GM23338 (cell line): ENCODE measurements at regions not wholly inside any gene's neighbourhood (a gene's known extent, or its start where the extent isn't known, plus 50 kb on each side); places are given as distances from the start of the nearest gene placed in this dataset.

ENCODE experiments used
- ATAC-seq: fragments of 200-7000 bp; cut with Tn5 transposase; 3 replicates; pipeline ENCODE4 v1.9.1; 2020
- DNase-seq: peaks from one replicate; pipeline ENCODE4 v3.0.0-alpha.2; 2015; ENCODE audit warnings: low spot score
- H2AFZ ChIP-seq: fragments of 200-600 bp; sonication (generic); 2 replicates; pipeline ENCODE4 v1.8.0; 2016; ENCODE audit warnings: antibody characterized with exemption, mild to moderate bottlenecking, moderate library complexity
- H3F3A ChIP-seq: fragments of 200-600 bp; sonication (generic); replicated peaks from 2 replicates; pipeline ENCODE4 v1.8.0; 2017; ENCODE audit warnings: antibody characterized with exemption, mixed run types, low read depth
- H3K27ac ChIP-seq: fragments of 200-600 bp; sonication (generic); 2 replicates; pipeline ENCODE4 v1.6.1; 2016; ENCODE audit warnings: low read depth
- H3K27me3 ChIP-seq: fragments of 200-600 bp; sonication (generic); 2 replicates; pipeline ENCODE4 v1.8.0; 2016; ENCODE audit warnings: mild to moderate bottlenecking, mixed run types, moderate library complexity; ENCODE audit not compliant: insufficient read depth
- H3K36me3 ChIP-seq: fragments of 200-600 bp; sonication (generic); 2 replicates; pipeline ENCODE4 v1.8.0; 2016; ENCODE audit warnings: mild to moderate bottlenecking; ENCODE audit not compliant: insufficient read depth
- H3K4me1 ChIP-seq: fragments of 200-600 bp; sonication (generic); 2 replicates; pipeline ENCODE4 v1.8.0; 2016; ENCODE audit warnings: mild to moderate bottlenecking, moderate library complexity; ENCODE audit not compliant: insufficient read depth
- H3K4me2 ChIP-seq: fragments of 200-600 bp; sonication (generic); 2 replicates; pipeline ENCODE4 v1.7.1; 2017; ENCODE audit warnings: mixed run types
- H3K4me3 ChIP-seq: fragments of 200-600 bp; sonication (generic); 2 replicates; pipeline ENCODE4 v1.6.1; 2016; ENCODE audit warnings: mixed run types
- H3K79me2 ChIP-seq: fragments of 200-600 bp; sonication (generic); replicated peaks from 2 replicates; pipeline ENCODE4 v1.8.0; 2017; ENCODE audit warnings: mild to moderate bottlenecking; ENCODE audit not compliant: insufficient read depth
- H3K9me2 ChIP-seq: fragments of 200-600 bp; sonication (generic); 2 replicates; pipeline ENCODE4 v1.8.0; 2017; ENCODE audit not compliant: insufficient read depth
- H4K20me1 ChIP-seq: fragments of 200-600 bp; sonication (generic); replicated peaks from 2 replicates; pipeline ENCODE4 v1.8.0; 2017; ENCODE audit warnings: mild to moderate bottlenecking; ENCODE audit not compliant: insufficient read depth
- H3K27ac Mint-ChIP-seq: 2 replicates; pipeline ENCODE4 v1.8.0; 2020; ENCODE audit warnings: inconsistent platforms, mild to moderate bottlenecking, moderate library complexity, mixed read lengths
- H3K27me3 Mint-ChIP-seq: 3 replicates; pipeline ENCODE4 v1.8.0; 2022; ENCODE audit warnings: low read depth, mild to moderate bottlenecking, moderate library complexity, mixed read lengths, inconsistent platforms; ENCODE audit not compliant: insufficient read depth, poor library complexity
- H3K36me3 Mint-ChIP-seq: 3 replicates; pipeline ENCODE4 v1.8.0; 2021; ENCODE audit warnings: low read depth, mild to moderate bottlenecking, inconsistent platforms, moderate library complexity, mixed read lengths
- H3K4me1 Mint-ChIP-seq: 3 replicates; pipeline ENCODE4 v1.8.0; 2020; ENCODE audit warnings: mild to moderate bottlenecking, inconsistent platforms, mixed read lengths
- H3K4me3 Mint-ChIP-seq: 3 replicates; pipeline ENCODE4 v1.8.0; 2021; ENCODE audit warnings: moderate library complexity, mild to moderate bottlenecking, inconsistent platforms, mixed read lengths
- H3K9me3 Mint-ChIP-seq: 3 replicates; pipeline ENCODE4 v1.8.0; 2020; ENCODE audit warnings: moderate library complexity, mild to moderate bottlenecking, inconsistent platforms, mixed read lengths
- CREB1 ChIP-seq: fragments of 250-450 bp; sonication (Bioruptor Pico); IDR thresholded peaks from 2 replicates; pipeline ENCODE4 v1.5.0; 2020; ENCODE audit warnings: low read depth, mild to moderate bottlenecking, moderate library complexity
- EZH2 ChIP-seq: fragments of 200-600 bp; sonication (generic); IDR thresholded peaks from one replicate; pipeline ENCODE4 v1.8.0; 2017; ENCODE audit warnings: antibody characterized with exemption, mild to moderate bottlenecking, low read depth; ENCODE audit not compliant: unreplicated experiment
- EZH2phosphoT487 ChIP-seq: fragments of 200-600 bp; sonication (generic); IDR thresholded peaks from one replicate; pipeline ENCODE4 v1.8.1; 2018; ENCODE audit warnings: antibody characterized with exemption; ENCODE audit not compliant: unreplicated experiment
- JUNB ChIP-seq: IDR thresholded peaks from one replicate; pipeline ENCODE4 v1.6.1; 2016; ENCODE audit warnings: antibody characterized with exemption; ENCODE audit not compliant: unreplicated experiment
- NANOG ChIP-seq: IDR thresholded peaks from 2 replicates; pipeline ENCODE4 v1.6.1; 2016; ENCODE audit warnings: antibody characterized with exemption, borderline replicate concordance
- STAT1 ChIP-seq: IDR thresholded peaks from one replicate; pipeline ENCODE4 v1.6.1; 2016; ENCODE audit warnings: antibody characterized with exemption; ENCODE audit not compliant: unreplicated experiment
- ZNF114 ChIP-seq: fragments of 250-450 bp; sonication (Bioruptor Pico); IDR thresholded peaks from 2 replicates; pipeline ENCODE4 v1.5.0; 2020; ENCODE audit warnings: mild to moderate bottlenecking, moderate library complexity
- ZNF331 ChIP-seq: fragments of 250-450 bp; sonication (Bioruptor Pico); IDR thresholded peaks from 2 replicates; pipeline ENCODE4 v1.5.0; 2020; ENCODE audit warnings: low read depth, mild to moderate bottlenecking, moderate library complexity
- TF ChIP-seq, protein P1 (sequence below): fragments of 250-450 bp; sonication (Bioruptor Pico); IDR thresholded peaks from 2 replicates; pipeline ENCODE4 v1.5.0; 2020; ENCODE audit warnings: mild to moderate bottlenecking, moderate library complexity
- TF ChIP-seq, protein P2 (sequence below), 2 experiments: fragments of 200-600 bp in 1 of 2; sonication (generic) in 1 of 2; conservative IDR thresholded peaks; 2 replicates each; pipeline versions ENCODE4 v1.5.1 to v1.6.1; 2016 to 2017; ENCODE audit warnings: antibody characterized with exemption in 2 of 2, low read depth in 2 of 2, mild to moderate bottlenecking in 2 of 2, moderate library complexity in 1 of 2

DNA sequence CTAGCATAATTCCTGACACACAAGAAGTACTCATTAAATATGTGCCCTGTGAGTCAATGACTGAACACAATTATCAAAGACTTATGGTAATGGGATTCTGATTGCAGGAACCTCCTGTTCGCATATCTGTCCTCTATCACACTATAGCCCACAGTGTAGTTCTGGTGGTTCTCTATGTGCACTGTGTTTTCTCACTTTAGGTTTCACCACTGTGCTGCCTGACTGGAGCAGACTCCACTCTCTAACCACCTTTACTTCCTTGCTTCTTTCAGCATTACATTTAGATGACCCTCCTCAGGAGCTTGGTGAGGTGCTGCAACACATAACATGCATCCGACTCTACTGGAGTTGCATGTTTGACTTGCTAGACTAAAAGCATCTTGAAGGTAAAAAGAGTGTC lies 777.1 kb downstream of the SQOR start:
- no peak overlapping the region for H3K27ac Mint-ChIP-seq
- no peak overlapping the region for H3K4me2 ChIP-seq
- no peaks in the 10 kb centered on the region for H3K36me3 Mint-ChIP-seq
- DNase-seq (no peak), ATAC-seq (no peak)
- H2AFZ ChIP-seq, result no peak overlapping the region
- peaks cover 4% of the 10 kb centered on the region; the same call in 1 of the 3 replicates for H3K4me1 Mint-ChIP-seq
- no peaks in the 10 kb centered on the region; the same call in 1 of the 2 replicates for H3K4me1 ChIP-seq
- peaks cover 42% of the 10 kb centered on the region for H3K9me3 Mint-ChIP-seq
- no peaks in the 10 kb centered on the region for H3K36me3 ChIP-seq
- H4K20me1 ChIP-seq, result no peaks in the 10 kb centered on the region
- no peak overlapping the region for H3K4me3 ChIP-seq
- H3K27me3 ChIP-seq, result no peaks in the 10 kb centered on the region
- peaks cover 6% of the 10 kb centered on the region; the same call in 1 of the 2 replicates for H3K9me2 ChIP-seq
- H3K27ac ChIP-seq, result no peak overlapping the region
- no peaks in the 10 kb centered on the region for H3K79me2 ChIP-seq
- H3K4me3 Mint-ChIP-seq, result no peak overlapping the region
- H3F3A ChIP-seq, result no peaks in the 10 kb centered on the region
- no peaks in the 10 kb centered on the region for H3K27me3 Mint-ChIP-seq
- TF ChIP-seq EZH2phosphoT487, result no peak
- TF ChIP-seq, protein P1, sequence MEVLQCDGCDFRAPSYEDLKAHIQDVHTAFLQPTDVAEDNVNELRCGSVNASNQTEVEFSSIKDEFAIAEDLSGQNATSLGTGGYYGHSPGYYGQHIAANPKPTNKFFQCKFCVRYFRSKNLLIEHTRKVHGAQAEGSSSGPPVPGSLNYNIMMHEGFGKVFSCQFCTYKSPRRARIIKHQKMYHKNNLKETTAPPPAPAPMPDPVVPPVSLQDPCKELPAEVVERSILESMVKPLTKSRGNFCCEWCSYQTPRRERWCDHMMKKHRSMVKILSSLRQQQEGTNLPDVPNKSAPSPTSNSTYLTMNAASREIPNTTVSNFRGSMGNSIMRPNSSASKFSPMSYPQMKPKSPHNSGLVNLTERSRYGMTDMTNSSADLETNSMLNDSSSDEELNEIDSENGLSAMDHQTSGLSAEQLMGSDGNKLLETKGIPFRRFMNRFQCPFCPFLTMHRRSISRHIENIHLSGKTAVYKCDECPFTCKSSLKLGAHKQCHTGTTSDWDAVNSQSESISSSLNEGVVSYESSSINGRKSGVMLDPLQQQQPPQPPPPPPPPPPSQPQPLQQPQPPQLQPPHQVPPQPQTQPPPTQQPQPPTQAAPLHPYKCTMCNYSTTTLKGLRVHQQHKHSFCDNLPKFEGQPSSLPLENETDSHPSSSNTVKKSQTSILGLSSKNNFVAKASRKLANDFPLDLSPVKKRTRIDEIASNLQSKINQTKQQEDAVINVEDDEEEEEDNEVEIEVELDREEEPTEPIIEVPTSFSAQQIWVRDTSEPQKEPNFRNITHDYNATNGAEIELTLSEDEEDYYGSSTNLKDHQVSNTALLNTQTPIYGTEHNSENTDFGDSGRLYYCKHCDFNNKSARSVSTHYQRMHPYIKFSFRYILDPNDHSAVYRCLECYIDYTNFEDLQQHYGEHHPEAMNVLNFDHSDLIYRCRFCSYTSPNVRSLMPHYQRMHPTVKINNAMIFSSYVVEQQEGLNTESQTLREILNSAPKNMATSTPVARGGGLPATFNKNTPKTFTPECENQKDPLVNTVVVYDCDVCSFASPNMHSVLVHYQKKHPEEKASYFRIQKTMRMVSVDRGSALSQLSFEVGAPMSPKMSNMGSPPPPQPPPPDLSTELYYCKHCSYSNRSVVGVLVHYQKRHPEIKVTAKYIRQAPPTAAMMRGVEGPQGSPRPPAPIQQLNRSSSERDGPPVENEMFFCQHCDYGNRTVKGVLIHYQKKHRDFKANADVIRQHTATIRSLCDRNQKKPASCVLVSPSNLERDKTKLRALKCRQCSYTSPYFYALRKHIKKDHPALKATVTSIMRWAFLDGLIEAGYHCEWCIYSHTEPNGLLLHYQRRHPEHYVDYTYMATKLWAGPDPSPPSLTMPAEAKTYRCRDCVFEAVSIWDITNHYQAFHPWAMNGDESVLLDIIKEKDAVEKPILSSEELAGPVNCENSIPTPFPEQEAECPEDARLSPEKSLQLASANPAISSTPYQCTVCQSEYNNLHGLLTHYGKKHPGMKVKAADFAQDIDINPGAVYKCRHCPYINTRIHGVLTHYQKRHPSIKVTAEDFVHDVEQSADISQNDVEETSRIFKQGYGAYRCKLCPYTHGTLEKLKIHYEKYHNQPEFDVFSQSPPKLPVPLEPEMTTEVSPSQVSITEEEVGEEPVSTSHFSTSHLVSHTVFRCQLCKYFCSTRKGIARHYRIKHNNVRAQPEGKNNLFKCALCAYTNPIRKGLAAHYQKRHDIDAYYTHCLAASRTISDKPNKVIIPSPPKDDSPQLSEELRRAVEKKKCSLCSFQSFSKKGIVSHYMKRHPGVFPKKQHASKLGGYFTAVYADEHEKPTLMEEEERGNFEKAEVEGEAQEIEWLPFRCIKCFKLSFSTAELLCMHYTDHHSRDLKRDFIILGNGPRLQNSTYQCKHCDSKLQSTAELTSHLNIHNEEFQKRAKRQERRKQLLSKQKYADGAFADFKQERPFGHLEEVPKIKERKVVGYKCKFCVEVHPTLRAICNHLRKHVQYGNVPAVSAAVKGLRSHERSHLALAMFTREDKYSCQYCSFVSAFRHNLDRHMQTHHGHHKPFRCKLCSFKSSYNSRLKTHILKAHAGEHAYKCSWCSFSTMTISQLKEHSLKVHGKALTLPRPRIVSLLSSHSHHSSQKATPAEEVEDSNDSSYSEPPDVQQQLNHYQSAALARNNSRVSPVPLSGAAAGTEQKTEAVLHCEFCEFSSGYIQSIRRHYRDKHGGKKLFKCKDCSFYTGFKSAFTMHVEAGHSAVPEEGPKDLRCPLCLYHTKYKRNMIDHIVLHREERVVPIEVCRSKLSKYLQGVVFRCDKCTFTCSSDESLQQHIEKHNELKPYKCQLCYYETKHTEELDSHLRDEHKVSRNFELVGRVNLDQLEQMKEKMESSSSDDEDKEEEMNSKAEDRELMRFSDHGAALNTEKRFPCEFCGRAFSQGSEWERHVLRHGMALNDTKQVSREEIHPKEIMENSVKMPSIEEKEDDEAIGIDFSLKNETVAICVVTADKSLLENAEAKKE (CRISPR knock-in tag), result no peak
- TF ChIP-seq JUNB, result no peak
- TF ChIP-seq NANOG, result no peak
- TF ChIP-seq CREB1 (CRISPR knock-in tag), result no peak
- TF ChIP-seq, protein P2, sequence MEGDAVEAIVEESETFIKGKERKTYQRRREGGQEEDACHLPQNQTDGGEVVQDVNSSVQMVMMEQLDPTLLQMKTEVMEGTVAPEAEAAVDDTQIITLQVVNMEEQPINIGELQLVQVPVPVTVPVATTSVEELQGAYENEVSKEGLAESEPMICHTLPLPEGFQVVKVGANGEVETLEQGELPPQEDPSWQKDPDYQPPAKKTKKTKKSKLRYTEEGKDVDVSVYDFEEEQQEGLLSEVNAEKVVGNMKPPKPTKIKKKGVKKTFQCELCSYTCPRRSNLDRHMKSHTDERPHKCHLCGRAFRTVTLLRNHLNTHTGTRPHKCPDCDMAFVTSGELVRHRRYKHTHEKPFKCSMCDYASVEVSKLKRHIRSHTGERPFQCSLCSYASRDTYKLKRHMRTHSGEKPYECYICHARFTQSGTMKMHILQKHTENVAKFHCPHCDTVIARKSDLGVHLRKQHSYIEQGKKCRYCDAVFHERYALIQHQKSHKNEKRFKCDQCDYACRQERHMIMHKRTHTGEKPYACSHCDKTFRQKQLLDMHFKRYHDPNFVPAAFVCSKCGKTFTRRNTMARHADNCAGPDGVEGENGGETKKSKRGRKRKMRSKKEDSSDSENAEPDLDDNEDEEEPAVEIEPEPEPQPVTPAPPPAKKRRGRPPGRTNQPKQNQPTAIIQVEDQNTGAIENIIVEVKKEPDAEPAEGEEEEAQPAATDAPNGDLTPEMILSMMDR (conservative IDR thresholded peaks at IDR 0.05; ENCODE audit: low read depth in 2 of 2), result no peak
- TF ChIP-seq ZNF331, result no peak
- TF ChIP-seq STAT1, result no peak
- TF ChIP-seq EZH2, result no peak
- TF ChIP-seq ZNF114 (CRISPR knock-in tag), result no peak
